GM12875 (cell line): ENCODE measurements at regions not wholly inside any gene's neighbourhood (a gene's known extent, or its start where the extent isn't known, plus 50 kb on each side); places are given as distances from the start of the nearest gene placed in this dataset.

Experiments used
- H3K4me3 ChIP-seq: one replicate; pipeline ENCODE4 v1.5.1; 2011; ENCODE audit warnings: low read depth, low read length, control low read depth
- CTCF ChIP-seq: IDR thresholded peaks from 2 replicates; pipeline ENCODE4 v1.5.1; 2011; ENCODE audit warnings: low read depth, mild to moderate bottlenecking, control low read depth, inconsistent platforms, low read length, moderate library complexity, borderline replicate concordance; ENCODE audit not compliant: insufficient read depth

DNA sequence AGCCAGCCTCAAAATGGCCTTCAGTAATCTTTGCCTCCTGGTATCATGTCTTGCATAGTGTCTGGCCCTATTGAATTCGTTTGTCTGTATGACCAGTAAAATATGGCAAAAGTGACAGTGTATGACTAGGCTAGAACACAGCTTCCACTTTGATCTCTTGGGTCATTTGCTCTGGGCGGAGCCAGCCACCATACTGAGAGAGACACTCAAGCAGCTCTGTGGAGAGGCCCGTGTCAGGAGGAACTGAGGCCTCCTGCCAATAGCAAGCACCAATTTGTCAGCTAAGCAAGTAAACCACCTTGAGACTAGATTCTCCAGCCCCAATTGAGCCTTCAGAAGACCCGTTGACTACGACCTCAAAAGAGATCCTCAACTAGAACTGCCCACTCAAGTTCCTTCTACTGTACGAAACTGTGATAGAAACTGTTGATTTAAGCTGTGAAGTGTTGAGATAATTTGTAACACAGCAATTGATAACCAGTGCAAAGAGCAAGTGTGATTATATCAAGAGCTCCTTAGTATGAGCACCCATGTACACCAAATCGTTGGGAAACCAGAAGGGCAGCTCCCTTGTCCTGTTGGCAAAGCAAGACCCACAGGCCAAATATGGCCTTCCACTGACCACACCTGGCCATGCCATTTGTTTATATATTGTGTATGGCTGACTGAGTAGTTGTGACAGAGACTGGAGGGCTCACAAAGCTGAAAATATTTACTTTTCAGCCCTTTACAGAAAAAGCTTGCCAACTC, 52.7 kb upstream of the SERBP1 start:
- H3K4me3 ChIP-seq = no peak overlapping the region
- no peak for TF ChIP-seq CTCF

- no peak overlapping the region for H3K4me3 ChIP-seq
- TF ChIP-seq CTCF = no peak
Measured at GRCh38 chr1:67484492-67484891, 54.3 kb upstream of the SERBP1 start.

DNA sequence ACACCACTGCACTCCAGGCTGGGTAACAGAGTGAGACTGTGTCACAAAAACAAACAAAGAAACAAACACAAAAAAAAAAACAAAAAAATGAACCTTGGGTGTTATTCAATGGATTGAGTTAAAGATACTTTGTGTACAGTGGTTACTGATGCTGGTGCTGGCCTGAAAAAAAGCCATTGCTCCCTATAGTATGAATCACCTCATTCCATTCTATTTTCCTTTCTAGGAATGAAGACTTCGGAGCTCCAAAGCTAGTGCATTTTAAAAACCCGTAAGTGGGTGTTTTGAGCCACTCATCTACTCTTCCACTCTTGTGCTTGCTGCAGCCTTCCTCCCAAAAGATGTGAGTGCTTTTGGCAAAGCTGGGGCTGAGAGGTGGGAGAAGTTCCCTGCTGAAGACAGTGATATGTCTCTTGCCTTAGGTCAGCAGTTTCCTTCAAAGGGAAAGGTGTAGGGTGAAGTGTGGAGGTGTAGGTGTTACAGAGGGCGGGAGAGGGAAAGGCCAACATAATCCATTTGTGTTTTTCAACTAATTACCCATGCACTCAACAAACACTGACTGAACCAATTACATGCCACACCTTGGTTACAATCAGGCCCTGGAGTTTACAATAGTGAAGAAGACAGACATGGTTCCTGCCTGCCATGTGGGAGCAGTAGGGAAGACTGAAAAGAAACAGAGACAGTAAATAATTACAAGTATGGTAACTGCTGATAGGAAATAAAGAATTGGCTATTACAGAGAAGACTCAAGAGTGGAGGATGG, 55.0 kb upstream of the SERBP1 start:
- no peak for TF ChIP-seq CTCF
- H3K4me3 ChIP-seq = no peak overlapping the region

DNA sequence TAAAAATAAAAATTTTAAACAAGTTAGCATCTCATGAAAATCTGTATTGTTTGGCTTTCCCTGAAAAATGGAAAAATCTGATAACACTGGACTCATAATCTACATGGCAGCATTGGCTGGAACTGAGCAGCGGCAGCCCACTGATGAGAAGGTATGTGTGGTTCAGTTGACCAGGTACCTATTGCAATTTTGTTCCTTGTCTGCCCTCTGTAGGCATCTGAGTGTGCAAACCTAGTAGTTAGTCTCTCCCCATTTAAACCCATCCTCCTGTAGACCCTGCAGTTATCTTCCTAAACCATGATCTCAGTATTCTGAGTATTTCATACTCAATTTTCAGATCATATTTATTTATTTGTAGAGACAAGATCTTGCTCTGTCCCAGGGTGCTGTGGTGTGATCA, 59.4 kb upstream of the SERBP1 start:
- TF ChIP-seq CTCF = no peak
- H3K4me3 ChIP-seq = no peak overlapping the region

DNA sequence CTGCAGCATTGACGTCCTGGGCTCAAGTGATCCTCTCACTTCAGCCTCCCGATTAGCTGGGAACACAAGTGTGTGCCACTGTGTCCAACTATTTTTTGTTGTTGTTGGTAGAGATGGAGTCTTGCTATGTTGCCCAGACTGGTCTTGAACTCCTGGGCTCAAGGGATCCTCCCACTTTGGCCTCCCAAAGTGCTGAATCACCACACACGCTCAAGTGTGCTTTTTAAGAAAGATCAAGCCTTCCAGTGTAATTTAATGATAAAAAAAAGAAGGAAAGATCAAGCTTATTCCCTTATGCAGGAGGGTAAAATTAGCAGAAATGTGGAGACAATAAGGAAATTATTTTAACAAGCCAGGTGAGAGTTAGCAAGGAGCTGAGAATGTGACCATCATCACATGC, 61.1 kb upstream of the SERBP1 start:
- no peak overlapping the region for H3K4me3 ChIP-seq
- TF ChIP-seq CTCF = no peak

DNA sequence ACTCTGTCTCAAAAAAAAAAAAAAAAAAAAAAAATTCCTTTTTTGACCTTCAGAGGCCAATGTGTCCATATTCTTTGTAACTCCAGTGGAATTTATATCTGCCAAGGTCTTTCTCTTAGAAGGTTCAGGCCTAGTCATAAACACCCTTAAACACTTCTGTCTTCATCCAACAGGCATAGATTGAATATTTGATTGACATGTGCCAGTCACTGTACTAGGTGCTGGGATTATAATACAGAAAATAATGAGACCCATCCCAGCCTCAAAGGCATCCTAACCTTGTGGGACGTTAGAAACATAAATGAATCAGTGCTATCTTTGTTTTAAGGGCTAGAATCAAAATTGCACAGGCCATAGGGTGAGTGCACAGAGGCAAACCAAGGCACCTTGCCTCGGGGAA, 62.9 kb upstream of the SERBP1 start:
- TF ChIP-seq CTCF = no peak
- H3K4me3 ChIP-seq = no peak overlapping the region

DNA sequence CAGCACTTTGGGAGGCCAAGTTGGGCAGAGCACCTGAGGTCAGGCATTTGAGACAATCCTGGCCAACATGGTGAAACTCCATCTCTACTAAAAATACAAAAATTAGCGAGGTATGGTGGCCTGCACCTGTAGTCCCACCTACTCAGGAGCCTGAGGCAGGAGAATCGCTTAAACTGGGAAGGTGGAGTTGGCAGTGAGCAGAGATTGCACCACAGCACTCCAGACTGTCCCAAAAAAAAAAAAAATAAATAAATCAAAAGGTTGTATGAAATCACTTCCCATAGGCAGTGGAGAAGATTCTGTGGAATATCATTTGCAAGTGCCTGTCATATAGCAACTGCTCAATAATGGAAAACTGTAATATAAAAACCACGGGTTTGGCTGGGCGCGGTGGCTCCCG, 65.1 kb upstream of the SERBP1 start:
- no peak for TF ChIP-seq CTCF
- no peak overlapping the region for H3K4me3 ChIP-seq
